ENCODE measurements at regions not wholly inside any gene's neighbourhood (a gene's known extent, or its start where the extent isn't known, plus 50 kb on each side); places are given as distances from the start of the nearest gene placed in this dataset.

- TF ChIP-seq CTCF (conservative IDR thresholded peaks at IDR 0.05; ENCODE audit: low read depth, low read length) (no peak), EZH2 (IDR thresholded peaks at IDR 0.05; ENCODE audit: low read length, unreplicated experiment) (no peak)
Measured at GRCh38 chr2:180205621-180206235, 198.6 kb upstream of the CWC22 start.
